HFFc6 (cell line): ENCODE measurements at regions not wholly inside any gene's neighbourhood (a gene's known extent, or its start where the extent isn't known, plus 50 kb on each side); places are given as distances from the start of the nearest gene placed in this dataset.

Experiments used
- DNase-seq: peaks from one replicate; pipeline ENCODE4 v3.0.0-alpha.2; 2018
- H3K27ac Mint-ChIP-seq: 2 replicates; pipeline ENCODE4 v1.8.0; 2020; ENCODE audit warnings: mild to moderate bottlenecking, mixed read lengths
- H3K27me3 Mint-ChIP-seq: 2 replicates; pipeline ENCODE4 v1.8.0; 2021; ENCODE audit warnings: mild to moderate bottlenecking, moderate library complexity, mixed read lengths; ENCODE audit not compliant: insufficient read depth
- H3K36me3 Mint-ChIP-seq: 2 replicates; pipeline ENCODE4 v1.8.0; 2021; ENCODE audit warnings: low read depth, mixed read lengths
- H3K4me1 Mint-ChIP-seq: 2 replicates; pipeline ENCODE4 v1.8.0; 2020; ENCODE audit warnings: low read depth, mixed read lengths
- H3K4me3 Mint-ChIP-seq: 2 replicates; pipeline ENCODE4 v1.8.0; 2020; ENCODE audit warnings: mild to moderate bottlenecking, moderate library complexity, mixed read lengths
- H3K9me3 Mint-ChIP-seq: 2 replicates; pipeline ENCODE4 v1.8.0; 2020; ENCODE audit warnings: mild to moderate bottlenecking, mixed read lengths
- TF ChIP-seq, protein P1 (sequence below): fragments of 200-600 bp; sonication (generic); IDR thresholded peaks from 2 replicates; pipeline ENCODE4 v1.5.0; 2021; ENCODE audit warnings: antibody characterized with exemption, mild to moderate bottlenecking

DNA sequence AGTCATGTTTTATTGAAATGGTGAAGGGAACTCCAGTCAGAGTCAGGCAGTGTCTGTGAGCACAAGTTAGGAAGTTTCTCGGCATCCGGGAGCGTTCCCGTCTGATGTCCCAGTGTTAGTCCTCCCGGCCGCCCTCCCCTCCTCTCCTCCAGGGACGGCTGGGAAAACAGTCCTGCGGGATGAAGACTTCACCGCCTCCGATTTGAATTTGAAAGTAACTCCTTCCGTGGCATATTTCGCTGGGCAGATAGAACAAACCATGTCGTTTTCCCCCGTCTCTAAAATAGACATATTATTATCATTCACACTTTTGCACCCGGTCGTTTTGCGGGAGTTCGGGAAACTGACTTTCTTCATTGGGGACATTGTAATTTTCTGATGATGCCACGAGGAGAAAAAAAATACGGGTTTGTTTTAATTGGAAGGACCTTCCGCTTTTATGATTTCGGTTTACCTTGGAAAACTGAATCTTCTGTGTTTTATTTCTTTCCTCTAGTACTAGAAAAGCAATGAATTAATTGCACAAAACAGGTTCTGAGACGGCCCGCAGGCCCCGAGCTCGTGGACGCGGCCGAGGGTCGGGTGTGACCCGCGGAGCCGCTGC, 76.6 kb downstream of the ZIC5 start:
- no peaks in the 10 kb centered on the region for H3K36me3 Mint-ChIP-seq
- no peak for DNase-seq
- H3K4me1 Mint-ChIP-seq: peaks cover 13% of the 10 kb centered on the region; the same call in 1 of the 2 replicates
- H3K27me3 Mint-ChIP-seq: peaks cover 37% of the 10 kb centered on the region
- no peak overlapping the region for H3K27ac Mint-ChIP-seq
- peaks cover 4% of the 10 kb centered on the region; the same call in 1 of the 2 replicates for H3K9me3 Mint-ChIP-seq
- 0 out of 2 replicates have a peak overlapping the region, but pooled peaks have one; percentile 49 for H3K4me3 Mint-ChIP-seq
- TF ChIP-seq, protein P1, sequence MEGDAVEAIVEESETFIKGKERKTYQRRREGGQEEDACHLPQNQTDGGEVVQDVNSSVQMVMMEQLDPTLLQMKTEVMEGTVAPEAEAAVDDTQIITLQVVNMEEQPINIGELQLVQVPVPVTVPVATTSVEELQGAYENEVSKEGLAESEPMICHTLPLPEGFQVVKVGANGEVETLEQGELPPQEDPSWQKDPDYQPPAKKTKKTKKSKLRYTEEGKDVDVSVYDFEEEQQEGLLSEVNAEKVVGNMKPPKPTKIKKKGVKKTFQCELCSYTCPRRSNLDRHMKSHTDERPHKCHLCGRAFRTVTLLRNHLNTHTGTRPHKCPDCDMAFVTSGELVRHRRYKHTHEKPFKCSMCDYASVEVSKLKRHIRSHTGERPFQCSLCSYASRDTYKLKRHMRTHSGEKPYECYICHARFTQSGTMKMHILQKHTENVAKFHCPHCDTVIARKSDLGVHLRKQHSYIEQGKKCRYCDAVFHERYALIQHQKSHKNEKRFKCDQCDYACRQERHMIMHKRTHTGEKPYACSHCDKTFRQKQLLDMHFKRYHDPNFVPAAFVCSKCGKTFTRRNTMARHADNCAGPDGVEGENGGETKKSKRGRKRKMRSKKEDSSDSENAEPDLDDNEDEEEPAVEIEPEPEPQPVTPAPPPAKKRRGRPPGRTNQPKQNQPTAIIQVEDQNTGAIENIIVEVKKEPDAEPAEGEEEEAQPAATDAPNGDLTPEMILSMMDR: no peak

- Mint-ChIP-seq H3K27ac (no peak overlapping the region), H3K9me3 (peaks cover 4% of the 10 kb centered on the region; the same call in 1 of the 2 replicates), H3K27me3 (peaks cover 37% of the 10 kb centered on the region), H3K4me3 (no peak overlapping the region), H3K36me3 (no peaks in the 10 kb centered on the region), H3K4me1 (peaks cover 13% of the 10 kb centered on the region; the same call in 1 of the 2 replicates)
- no peak for DNase-seq
- TF ChIP-seq, protein P1: no peak
These were observed 77.3 kb downstream of the ZIC5 start for GRCh38 chr13:99894105-99894839.

DNA sequence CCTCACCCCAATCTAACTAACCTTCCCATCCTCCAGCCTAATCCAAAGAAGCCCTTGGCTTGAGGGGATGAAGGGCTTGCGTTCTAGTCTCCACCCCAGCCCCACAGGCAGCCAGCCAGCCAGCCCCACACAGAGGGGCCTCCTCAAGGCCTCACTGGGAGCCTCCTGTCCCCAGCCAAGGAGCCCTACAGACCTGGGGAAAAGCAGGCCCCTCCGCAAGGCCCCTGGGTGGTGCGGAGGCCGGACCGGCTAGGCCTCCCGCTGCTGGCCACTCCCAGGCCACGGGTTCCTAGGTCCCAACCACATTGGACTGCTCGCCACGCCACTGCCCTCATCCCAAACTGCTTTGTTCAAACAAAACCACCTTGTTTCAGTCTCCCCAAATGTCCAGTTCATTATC, 78.0 kb downstream of the ZIC5 start:
- peaks cover 13% of the 10 kb centered on the region; the same call in 1 of the 2 replicates for H3K4me1 Mint-ChIP-seq
- no peaks in the 10 kb centered on the region for H3K36me3 Mint-ChIP-seq
- peaks cover 32% of the 10 kb centered on the region for H3K27me3 Mint-ChIP-seq
- H3K4me3 Mint-ChIP-seq: no peak overlapping the region
- H3K27ac Mint-ChIP-seq: no peak overlapping the region
- H3K9me3 Mint-ChIP-seq: peaks cover 4% of the 10 kb centered on the region; the same call in 1 of the 2 replicates
- DNase-seq: no peak
- TF ChIP-seq, protein P1: no peak

DNA sequence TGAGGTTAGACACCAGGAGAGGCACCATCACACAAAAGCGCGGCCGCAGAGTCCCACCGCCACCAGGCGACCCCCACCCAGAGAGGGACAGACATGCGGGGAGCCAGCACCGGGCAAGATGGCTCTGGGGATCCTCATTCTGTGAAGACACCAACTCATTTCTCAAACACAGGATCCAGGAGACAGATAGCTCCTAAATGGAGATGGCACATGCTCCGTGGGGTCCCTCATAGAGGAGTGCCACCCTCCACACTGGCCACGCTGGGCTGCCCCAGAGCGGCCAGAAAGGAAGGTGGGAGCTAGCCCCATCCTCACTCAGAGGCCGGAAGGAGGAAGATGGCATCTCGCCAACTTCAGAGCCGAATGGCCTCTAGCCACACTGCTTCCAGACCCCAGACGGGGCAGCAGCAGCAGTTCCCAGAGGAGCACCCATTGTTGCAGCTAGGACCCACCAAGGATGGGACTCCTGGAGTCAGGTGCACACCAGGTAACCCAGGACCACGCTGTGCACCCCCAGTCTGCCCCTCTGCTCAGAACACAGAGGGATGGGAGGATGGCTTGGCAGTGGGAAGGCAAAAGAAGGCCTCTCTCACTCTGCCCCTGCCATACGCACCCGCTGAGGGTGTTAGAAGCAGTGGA, 78.6 kb downstream of the ZIC5 start:
- peaks cover 13% of the 10 kb centered on the region; the same call in 1 of the 2 replicates for H3K4me1 Mint-ChIP-seq
- H3K36me3 Mint-ChIP-seq: no peaks in the 10 kb centered on the region
- no peak overlapping the region for H3K27ac Mint-ChIP-seq
- H3K4me3 Mint-ChIP-seq: peak overlapping the region; percentile 63; the same call in 1 of the 2 replicates
- H3K27me3 Mint-ChIP-seq: peaks cover 29% of the 10 kb centered on the region
- H3K9me3 Mint-ChIP-seq: peaks cover 4% of the 10 kb centered on the region; the same call in 1 of the 2 replicates
- TF ChIP-seq, protein P1: no peak
- DNase-seq: no peak

GRCh38 chr13:99892196-99892613, 79.4 kb downstream of the ZIC5 start:
- H3K27ac Mint-ChIP-seq: no peak overlapping the region
- H3K4me3 Mint-ChIP-seq: peak overlapping the region; percentile 63; the same call in 1 of the 2 replicates
- peaks cover 21% of the 10 kb centered on the region for H3K27me3 Mint-ChIP-seq
- peaks cover 4% of the 10 kb centered on the region; the same call in 1 of the 2 replicates for H3K9me3 Mint-ChIP-seq
- H3K4me1 Mint-ChIP-seq: peaks cover 13% of the 10 kb centered on the region; the same call in 1 of the 2 replicates
- TF ChIP-seq, protein P1: no peak
- H3K36me3 Mint-ChIP-seq: no peaks in the 10 kb centered on the region
- DNase-seq: no peak
